B cell (primary cell): ENCODE measurements at regions not wholly inside any gene's neighbourhood (a gene's known extent, or its start where the extent isn't known, plus 50 kb on each side); places are given as distances from the start of the nearest gene placed in this dataset.

ENCODE experiments used
- ATAC-seq: fragments of 200-7000 bp; cut with Tn5 transposase; one replicate; pipeline ENCODE4 v1.10.0; 2021; ENCODE audit warnings: low read depth, mild to moderate bottlenecking, moderate number of reproducible peaks, moderate library complexity
- CTCF ChIA-PET: fragments of 350-600 bp; sonication (Branson Sonifier 250); formaldehyde crosslinking; loops from one replicate; lab custom pipeline; 2021; ENCODE audit warnings: antibody characterized with exemption, inconsistent platforms; lab: Charles Lee
- POLR2A ChIA-PET: fragments of 350-600 bp; sonication (Branson Sonifier 250); formaldehyde crosslinking; loops from one replicate; lab custom pipeline; 2021; ENCODE audit warnings: antibody characterized with exemption; lab: Charles Lee
- DNase-seq: peaks from one replicate; pipeline ENCODE4 v3.0.0; 2013
- H2AFZ ChIP-seq: 2 replicates; pipeline ENCODE4 v1.6.1; 2012; ENCODE audit warnings: mild to moderate bottlenecking, low read depth, low read length; ENCODE audit not compliant: insufficient read depth, poor library complexity, severe bottlenecking
- H3K27ac ChIP-seq, 2 donors: 1 replicate in 1 of 2; 2 replicates in 1 of 2; pipeline ENCODE4 v1.5.1; 2012 to 2013; ENCODE audit warnings: low read length in 2 of 2, mild to moderate bottlenecking in 2 of 2, moderate library complexity in 1 of 2
- H3K27me3 ChIP-seq, 4 experiments: fragments of 200-600 bp in 1 of 4; sonication (generic) in 1 of 4; replicated peaks in 1 of 4; 1 replicate in 2 of 4; 2 replicates in 2 of 4; pipeline versions ENCODE4 v1.6.1 to v1.7.0; 2013 to 2016; ENCODE audit warnings: low read length in 3 of 4, mild to moderate bottlenecking in 2 of 4, mixed read lengths in 1 of 4, moderate library complexity in 1 of 4; ENCODE audit not compliant: insufficient read depth in 4 of 4, control insufficient read depth in 3 of 4; ENCODE audit errors: control extremely low read depth in 1 of 4
- H3K36me3 ChIP-seq, 2 experiments: replicated peaks in 1 of 2; 1 replicate in 1 of 2; 2 replicates in 1 of 2; pipeline versions ENCODE4 v1.6.1 to v1.7.1; 2013; ENCODE audit warnings: low read length in 1 of 2; ENCODE audit not compliant: insufficient read depth in 2 of 2, control insufficient read depth in 1 of 2; ENCODE audit errors: control extremely low read depth in 1 of 2, extremely low read depth in 1 of 2
- H3K4me1 ChIP-seq, 2 donors: fragments of 200-600 bp in 1 of 2; sonication (generic) in 1 of 2; 1 replicate in 1 of 2; 2 replicates in 1 of 2; pipeline versions ENCODE4 v1.5.1 to v1.6.1; 2013 to 2017; ENCODE audit warnings: low read length in 2 of 2; ENCODE audit not compliant: control insufficient read depth in 2 of 2, insufficient read depth in 2 of 2
- H3K4me2 ChIP-seq: replicated peaks from 2 replicates; pipeline ENCODE3; 2012; ENCODE audit warnings: mild to moderate bottlenecking, low read depth, low read length; ENCODE audit not compliant: poor library complexity, severe bottlenecking
- H3K4me3 ChIP-seq, 5 experiments: fragments of 200-600 bp in 1 of 5; sonication (generic) in 1 of 5; 1 replicate in 3 of 5; 2 replicates in 2 of 5; pipeline versions ENCODE4 v1.5.1 to v1.7.0; 2011 to 2016; ENCODE audit warnings: low read length in 4 of 5, mild to moderate bottlenecking in 4 of 5, low read depth in 2 of 5, control low read depth in 1 of 5, moderate library complexity in 1 of 5; ENCODE audit not compliant: insufficient read depth in 1 of 5; ENCODE audit errors: control extremely low read depth in 1 of 5, extremely low read depth in 1 of 5
- H3K79me2 ChIP-seq: fragments of 200-600 bp; sonication (generic); one replicate; pipeline ENCODE4 v1.6.0; 2016; ENCODE audit warnings: low read length; ENCODE audit not compliant: control insufficient read depth, insufficient read depth
- H3K9ac ChIP-seq: fragments of 200-600 bp; sonication (generic); 2 replicates; pipeline ENCODE4 v1.6.1; 2017; ENCODE audit warnings: mild to moderate bottlenecking, low read length, moderate library complexity
- H3K9me3 ChIP-seq, 3 donors: one replicate each; pipeline versions ENCODE4 v1.6.1 to v1.7.1; 2013; ENCODE audit warnings: low read length in 2 of 3; ENCODE audit not compliant: control insufficient read depth in 2 of 3, insufficient read depth in 1 of 3; ENCODE audit errors: control extremely low read depth in 1 of 3
- H4K20me1 ChIP-seq: 2 replicates; pipeline ENCODE4 v1.6.0; 2012; ENCODE audit warnings: mild to moderate bottlenecking, low read length; ENCODE audit not compliant: insufficient read depth, control insufficient read depth, poor library complexity, severe bottlenecking
- H3K27ac Mint-ChIP-seq: one replicate; pipeline ENCODE4 v1.8.0; 2021; ENCODE audit warnings: mixed read lengths
- H3K27me3 Mint-ChIP-seq: one replicate; pipeline ENCODE4 v1.8.0; 2021; ENCODE audit warnings: mixed read lengths
- H3K4me1 Mint-ChIP-seq: one replicate; pipeline ENCODE4 v1.8.0; 2021; ENCODE audit warnings: mixed read lengths
- H3K4me3 Mint-ChIP-seq: one replicate; pipeline ENCODE4 v1.8.0; 2021; ENCODE audit warnings: mixed read lengths
- H3K9me3 Mint-ChIP-seq: one replicate; pipeline ENCODE4 v1.8.0; 2022; ENCODE audit warnings: mixed read lengths; ENCODE audit not compliant: insufficient read depth
- CTCF ChIP-seq: fragments of 200-600 bp; IDR thresholded peaks from one replicate; pipeline ENCODE4 v1.8.0; 2022; ENCODE audit warnings: antibody characterized with exemption, mild to moderate bottlenecking
- EZH2 ChIP-seq: IDR thresholded peaks from 2 replicates; pipeline ENCODE4 v1.6.1; 2012; ENCODE audit warnings: borderline replicate concordance, low read depth, mild to moderate bottlenecking, moderate library complexity, low read length; ENCODE audit not compliant: insufficient read depth, poor library complexity, severe bottlenecking
- WGBS: methylation state at CpG from one replicate; pipeline ENCODE4 v1.1.5; 2013; ENCODE audit warnings: missing lambda C conversion rate; ENCODE audit not compliant: insufficient coverage; 5-methylcytosine and 5-hydroxymethylcytosine counted together
- intact Hi-C: fragments of 100-400 bp; cut with micrococcal nuclease; formaldehyde crosslinking; loops from one replicate; pipeline ENCODE4 v1.10.0; 2022

DNA sequence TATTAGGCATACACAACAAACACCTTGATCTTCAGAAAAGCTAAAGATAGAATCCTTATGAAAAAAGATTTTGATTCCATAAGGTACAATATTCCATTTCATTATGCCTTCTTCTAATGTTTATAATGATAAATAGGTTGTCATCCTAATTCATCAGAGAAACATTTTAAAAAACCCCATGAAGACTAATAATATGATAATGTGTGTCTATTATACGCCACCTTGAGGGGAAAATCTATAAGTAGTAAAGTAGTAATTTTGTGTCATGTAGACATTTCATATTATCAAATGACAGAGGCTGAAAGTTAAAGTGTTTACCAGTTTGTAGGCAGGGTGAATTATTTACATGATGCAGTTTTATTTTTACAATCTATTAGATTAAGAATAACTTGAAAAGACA, 524.3 kb downstream of the GBE1 start:
- intact Hi-C loops, result no loop called here
- H3K9me3 ChIP-seq, result no peaks in the 10 kb centered on the region

GRCh38 chr3:81218023-81218422, 543.4 kb downstream of the GBE1 start:
- no CpG with 5 or more reads among the region's 1 CpG for WGBS
- H3K4me3 Mint-ChIP-seq, result no peak overlapping the region

More for the DNA sequence above, 524.3 kb downstream of the GBE1 start:
- no peak overlapping the region for H3K4me3 ChIP-seq
- H3K4me3 Mint-ChIP-seq, result no peak overlapping the region
- DNase-seq, result no peak
- no peaks in the 10 kb centered on the region for H3K27me3 ChIP-seq
- no peaks in the 10 kb centered on the region for H3K27me3 Mint-ChIP-seq
- H3K36me3 ChIP-seq, result no peaks in the 10 kb centered on the region
- H3K4me1 Mint-ChIP-seq, result no peaks in the 10 kb centered on the region
- H3K27ac ChIP-seq, result no peak overlapping the region
- H2AFZ ChIP-seq, result no peak overlapping the region
- no CpG with 5 or more reads among the region's 1 CpG for WGBS
- H3K4me1 ChIP-seq, result no peaks in the 10 kb centered on the region
- ChIA-PET POLR2A (no interaction called here), CTCF (no interaction called here)
- no peak overlapping the region for H3K27ac Mint-ChIP-seq
- no peaks in the 10 kb centered on the region for H3K79me2 ChIP-seq
- TF ChIP-seq EZH2 (no peak), CTCF (no peak)
- H3K9ac ChIP-seq, result no peak overlapping the region
- no peak overlapping the region for H3K4me2 ChIP-seq
- no peaks in the 10 kb centered on the region for H4K20me1 ChIP-seq
- peaks cover 1% of the 10 kb centered on the region for H3K9me3 Mint-ChIP-seq
- ATAC-seq, result no peak

More at GRCh38 chr3:81218023-81218422, 543.4 kb downstream of the GBE1 start:
- POLR2A ChIA-PET, result no interaction called here
- Mint-ChIP-seq H3K27ac (no peak overlapping the region), H3K9me3 (no peaks in the 10 kb centered on the region), H3K27me3 (no peaks in the 10 kb centered on the region), H3K4me1 (no peaks in the 10 kb centered on the region)
- H3K27ac ChIP-seq, result no peak overlapping the region
- H3K4me3 ChIP-seq, result no peak overlapping the region
- CTCF ChIA-PET, result no interaction called here
- no peaks in the 10 kb centered on the region for H3K79me2 ChIP-seq
- no peaks in the 10 kb centered on the region for H3K36me3 ChIP-seq
- no peaks in the 10 kb centered on the region for H3K9me3 ChIP-seq
- no peaks in the 10 kb centered on the region for H3K4me1 ChIP-seq
- H4K20me1 ChIP-seq, result no peaks in the 10 kb centered on the region
- no peak for ATAC-seq
- no peak overlapping the region for H3K9ac ChIP-seq
- no peak overlapping the region for H2AFZ ChIP-seq
- H3K27me3 ChIP-seq, result no peaks in the 10 kb centered on the region
- no peak for DNase-seq
- no peak for TF ChIP-seq CTCF
- no peak for TF ChIP-seq EZH2
- H3K4me2 ChIP-seq, result no peak overlapping the region
- intact Hi-C loops, result no loop called here
